ENCODE measurements at regions not wholly inside any gene's neighbourhood (a gene's known extent, or its start where the extent isn't known, plus 50 kb on each side); places are given as distances from the start of the nearest gene placed in this dataset.

DNA sequence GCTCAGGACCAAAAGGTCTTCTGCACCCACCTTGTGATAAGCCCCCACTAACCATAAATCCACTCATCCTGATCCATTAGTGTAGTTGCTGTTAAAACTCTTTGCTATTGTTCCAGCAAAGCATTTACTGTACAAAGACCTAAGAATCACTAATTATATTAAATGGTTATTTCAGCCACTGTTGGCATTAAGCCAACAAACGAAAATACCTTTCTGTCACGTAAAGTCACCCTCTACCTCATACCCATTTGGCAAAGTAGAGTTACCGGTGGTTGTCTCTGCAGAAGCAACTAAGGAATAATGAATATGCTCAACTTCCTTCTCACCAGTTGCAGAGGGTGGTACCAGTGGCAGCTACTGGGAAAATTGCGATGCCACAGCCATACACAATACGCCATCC is 224.5 kb downstream of the SP3 start:
- DNase-seq: no peak

GRCh38 chr2:173741759-173742158 is 223.4 kb downstream of the SP3 start:
- no peak for DNase-seq

DNA sequence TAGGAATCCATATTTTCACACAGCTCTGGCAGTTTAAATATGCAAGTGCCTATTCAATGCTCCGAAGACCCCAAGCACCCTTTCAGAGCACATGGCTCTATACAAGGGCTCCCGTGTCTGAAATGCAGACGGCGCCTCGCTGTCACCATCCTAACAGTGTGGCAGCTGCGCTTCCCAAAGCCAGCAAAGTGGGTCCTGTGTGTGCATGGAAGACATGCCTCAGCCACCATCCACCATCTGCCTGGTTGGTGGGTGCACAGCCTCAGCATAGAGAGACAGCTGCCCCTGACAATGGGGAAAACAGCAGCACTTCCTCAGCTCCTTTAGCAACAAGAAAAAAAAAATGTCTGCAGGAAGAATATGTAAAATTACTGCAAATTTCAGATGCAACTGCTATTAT is 218.1 kb downstream of the SP3 start:
- no peak for DNase-seq

DNA sequence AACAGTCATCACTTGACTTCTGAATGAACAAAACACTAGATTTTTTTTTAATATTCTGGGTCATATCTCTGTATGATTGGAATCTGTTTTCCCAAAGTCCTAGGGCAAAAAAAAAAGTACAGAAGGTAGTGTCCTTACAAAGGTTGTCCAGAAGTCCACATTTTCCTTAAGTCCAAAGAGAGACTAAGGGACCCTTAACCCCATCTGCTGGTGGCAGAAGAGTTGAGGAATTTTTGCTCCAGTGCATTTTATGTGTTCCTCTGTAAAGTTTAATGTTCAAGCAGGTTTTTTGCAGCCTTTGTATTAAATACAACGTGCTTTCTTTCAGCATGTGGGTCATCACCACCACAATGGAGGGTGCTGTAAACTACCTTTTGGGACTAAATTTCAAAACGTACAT is 215.9 kb downstream of the SP3 start:
- peak; percentile 26 for DNase-seq

DNA sequence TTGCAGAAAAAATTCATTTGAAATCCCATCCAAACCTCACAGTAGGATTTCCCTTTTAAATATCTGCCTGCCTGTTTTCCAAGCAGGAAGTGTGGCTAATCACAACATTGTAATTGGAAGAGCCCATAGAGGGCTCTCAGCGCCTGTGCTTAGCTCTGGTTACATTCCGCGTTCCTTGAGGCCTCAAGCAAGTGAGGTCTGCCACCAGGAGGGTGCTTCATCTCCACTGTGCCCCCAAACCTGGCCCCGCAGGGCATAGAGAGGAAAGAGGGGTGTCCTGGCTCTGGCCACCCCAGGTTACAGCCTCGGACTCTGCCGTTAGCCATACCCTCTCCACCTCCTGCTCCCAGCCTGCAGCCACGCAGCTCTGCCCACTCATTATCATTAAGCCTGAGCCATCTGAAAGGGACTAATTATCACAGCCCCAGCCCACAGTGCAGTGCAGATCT is 214.8 kb downstream of the SP3 start:
- no peak for DNase-seq

DNA sequence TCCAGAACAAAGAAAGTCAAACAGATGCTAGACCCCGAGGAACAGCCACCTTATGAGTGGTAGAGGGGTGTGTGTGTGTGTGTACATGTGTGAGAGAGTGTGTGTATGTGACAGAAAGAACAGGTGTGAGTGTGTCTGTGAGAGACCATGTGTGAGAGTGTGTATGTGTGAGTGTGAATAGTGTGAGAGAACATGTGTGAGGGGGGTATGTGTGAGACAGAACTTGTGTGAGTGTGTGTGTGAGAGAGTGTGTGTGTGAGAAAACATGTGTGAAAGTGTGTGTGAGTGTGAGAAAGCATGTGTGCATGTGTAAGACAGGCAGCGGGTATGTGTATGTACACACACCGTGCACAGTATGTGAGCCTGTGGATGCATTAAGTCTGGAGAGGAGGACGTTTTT is 214.3 kb downstream of the SP3 start:
- no peak for DNase-seq

DNA sequence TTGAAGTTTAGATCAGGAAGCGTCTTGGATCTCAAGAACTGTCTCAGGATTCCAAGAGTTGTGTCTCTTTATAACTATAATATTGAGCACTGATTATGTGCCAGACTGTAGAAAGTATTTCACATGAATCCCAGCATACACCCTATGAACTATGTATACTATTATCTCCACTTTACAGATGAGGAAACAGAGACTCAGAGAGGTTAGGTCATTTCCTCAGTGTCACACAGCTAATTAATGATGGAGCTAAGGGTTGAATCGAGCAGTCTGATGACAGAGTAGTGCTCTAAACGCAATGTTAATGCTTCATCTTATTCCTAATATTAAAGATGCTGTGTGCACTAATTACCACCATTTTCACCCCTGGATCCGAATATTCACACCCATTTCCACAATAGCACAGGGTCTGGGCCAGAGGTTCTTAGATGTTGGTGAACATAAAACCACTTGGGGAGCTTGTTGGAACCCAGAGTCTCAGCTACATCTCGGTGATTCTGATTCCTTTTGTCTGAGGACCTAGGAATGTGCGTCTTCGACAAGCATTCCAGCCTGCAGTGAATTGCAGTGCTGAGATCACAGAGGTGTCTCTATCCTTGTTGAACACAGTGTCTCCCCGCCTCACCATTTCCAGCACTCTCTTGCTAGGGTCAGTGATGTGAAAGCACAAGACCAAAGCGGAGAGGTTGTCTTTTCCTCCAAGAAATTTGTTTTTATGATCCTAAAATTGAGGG is 213.8 kb downstream of the SP3 start:
- no peak for DNase-seq

GRCh38 chr2:173752152-173752551 is 213.0 kb downstream of the SP3 start:
- no peak for DNase-seq

DNA sequence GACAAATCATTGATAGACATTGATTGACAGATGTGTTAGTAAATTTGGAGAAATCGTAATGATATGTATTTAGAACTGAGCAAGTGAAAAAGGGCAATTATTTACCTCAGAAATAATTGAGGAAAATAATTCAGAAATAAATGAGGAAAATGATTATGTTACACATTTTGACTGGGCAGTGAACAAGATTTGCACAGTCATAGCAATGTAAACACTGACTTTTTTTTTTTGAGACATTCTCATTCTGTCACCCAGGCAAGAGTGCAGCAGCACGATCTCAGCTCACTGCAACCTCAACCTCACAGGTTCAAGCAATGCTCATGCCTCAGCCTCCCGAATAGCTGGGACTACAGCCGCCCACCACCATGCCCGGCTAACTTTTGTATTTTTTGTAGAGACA is 211.7 kb downstream of the SP3 start:
- DNase-seq: no peak

GRCh38 chr2:173754165-173754564 is 211.0 kb downstream of the SP3 start:
- no peak for DNase-seq

DNA sequence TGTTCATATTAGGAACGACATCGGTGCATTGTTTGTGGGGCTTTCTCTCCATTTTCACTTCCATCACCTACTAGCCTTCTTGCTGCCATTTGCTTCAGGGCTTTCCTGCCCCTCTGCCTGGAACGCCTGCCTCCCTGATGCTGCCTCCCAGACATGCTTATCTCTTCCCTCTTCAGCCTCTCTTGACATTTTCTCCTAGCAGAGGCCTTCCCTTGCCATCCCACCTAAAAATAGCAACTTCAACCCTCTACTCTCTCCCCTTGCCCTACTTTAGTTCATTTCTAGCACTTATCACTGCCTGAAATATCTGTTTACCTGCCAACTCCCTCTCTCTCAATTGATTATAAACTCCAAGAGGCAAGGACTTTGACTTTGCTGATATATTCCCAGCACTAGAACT is 210.3 kb downstream of the SP3 start:
- no peak for DNase-seq

DNA sequence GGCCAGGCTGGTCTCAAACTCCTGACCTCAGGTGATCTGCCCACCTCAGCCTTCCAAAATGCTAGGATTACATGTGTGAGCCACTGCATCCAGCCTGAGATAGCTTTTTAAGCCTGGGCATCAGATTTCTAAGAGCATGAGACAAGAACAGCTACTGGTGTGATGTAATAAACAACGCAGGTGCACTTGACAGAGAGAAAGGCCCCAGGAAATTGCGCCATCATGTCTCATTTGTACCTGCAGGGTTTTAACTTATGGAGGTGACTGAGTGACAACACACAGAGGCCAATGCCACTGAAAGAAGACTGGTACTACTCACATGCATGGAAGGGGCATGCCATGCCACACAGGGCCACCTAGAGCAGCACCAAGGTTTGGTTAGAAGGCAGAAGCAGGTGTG is 209.4 kb downstream of the SP3 start:
- DNase-seq: no peak

DNA sequence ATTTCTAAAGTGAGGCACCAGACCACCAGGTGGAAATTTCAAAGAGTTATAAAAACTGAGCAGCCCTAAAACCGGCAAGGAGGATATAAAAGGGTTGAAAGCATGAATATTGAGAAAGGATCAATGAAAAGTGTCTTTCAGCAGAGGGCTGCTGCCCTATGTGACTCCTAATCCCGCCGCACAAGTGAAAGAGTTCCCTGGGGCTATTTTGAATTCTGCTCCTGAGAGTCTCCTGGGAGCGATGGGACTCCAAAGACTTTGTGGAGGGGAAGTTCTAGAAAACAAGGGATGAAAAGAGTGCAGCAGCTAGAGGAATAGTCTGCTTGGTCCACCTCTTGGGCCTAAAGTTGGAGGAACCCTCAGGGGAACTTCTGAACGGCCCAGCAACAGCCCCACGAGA is 205.2 kb downstream of the SP3 start:
- DNase-seq: no peak

- no peak for DNase-seq
Observed at GRCh38 chr2:173760553-173760952, 204.6 kb downstream of the SP3 start.

- DNase-seq: no peak
Observed at GRCh38 chr2:173761603-173762119, 203.5 kb downstream of the SP3 start.

DNA sequence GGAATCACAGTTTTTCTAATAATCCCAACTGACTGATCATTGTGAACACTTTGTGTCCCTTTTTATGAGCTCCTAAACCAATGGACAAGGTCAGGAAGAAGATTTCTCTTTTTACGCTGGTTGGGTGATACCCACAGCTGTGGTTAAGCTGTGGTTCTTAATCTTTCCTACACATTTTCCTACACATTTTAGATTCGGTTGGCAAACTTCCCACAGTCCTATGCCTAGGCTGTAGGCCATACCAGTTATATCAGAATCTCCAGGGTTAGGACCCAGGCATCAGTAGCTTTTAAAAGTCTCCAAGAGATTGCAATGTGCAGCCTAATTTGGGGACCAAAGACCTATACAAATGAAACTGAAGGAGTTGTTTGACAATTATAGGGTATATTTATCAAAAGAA is 203.0 kb downstream of the SP3 start:
- DNase-seq: no peak

DNA sequence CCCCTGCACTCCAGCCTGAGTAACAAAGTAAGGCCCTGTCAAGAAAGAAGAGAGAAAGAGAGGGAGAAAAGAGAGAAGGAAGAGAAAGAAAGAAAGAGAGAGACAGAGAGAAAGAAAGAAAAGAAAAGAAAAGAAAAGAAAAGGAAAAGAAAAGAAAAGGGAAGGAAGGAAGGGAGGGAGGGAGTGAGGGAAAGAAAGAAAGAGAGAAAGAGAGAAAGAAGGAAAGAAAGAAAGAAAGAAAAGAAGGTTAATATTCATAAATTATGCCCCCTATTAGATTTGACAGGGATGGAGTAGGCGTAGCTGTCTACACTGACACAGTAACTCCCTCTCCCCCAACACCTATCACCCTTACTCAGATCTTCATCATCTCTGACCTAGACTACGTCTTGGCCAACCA is 202.3 kb downstream of the SP3 start:
- no peak for DNase-seq

DNA sequence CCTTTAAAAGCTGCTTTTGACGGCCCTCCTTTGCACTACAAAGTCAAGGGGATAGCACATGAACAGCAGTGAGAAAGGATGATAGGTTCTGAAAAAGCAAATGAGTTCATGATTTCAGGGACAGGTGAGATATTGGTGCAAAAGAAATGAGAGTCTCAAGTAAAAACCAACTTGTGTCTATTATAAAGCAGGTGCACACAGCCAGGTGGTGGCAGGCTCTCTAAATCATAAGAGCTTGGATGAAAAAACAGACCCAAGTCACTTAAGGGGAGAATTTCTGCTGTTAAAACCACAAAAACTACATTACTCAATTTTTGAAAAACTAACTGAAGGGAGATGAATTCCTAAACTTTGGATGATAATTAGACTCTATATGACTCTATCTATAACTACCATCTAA is 201.5 kb downstream of the SP3 start:
- DNase-seq: no peak

DNA sequence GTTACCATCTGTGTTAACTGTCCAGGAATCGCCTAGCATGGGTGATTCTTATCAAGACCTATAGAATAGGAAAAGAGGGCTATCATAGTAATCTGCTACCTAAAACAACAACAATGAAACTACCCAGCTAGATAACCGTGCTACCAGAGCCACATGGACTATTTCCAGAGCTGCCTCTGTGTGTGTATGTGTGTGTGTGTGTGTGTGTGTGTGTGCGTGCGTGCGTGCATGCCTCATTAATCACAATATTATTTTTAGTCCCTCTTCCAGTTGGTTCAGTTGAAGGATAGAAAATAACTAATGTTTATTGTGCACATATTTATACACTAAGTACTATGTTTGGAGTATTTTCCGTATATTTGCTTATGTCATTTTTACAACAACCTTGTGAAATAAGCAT is 201.1 kb downstream of the SP3 start:
- DNase-seq: no peak

- DNase-seq: no peak
Observed at GRCh38 chr2:173766537-173767289, 198.5 kb downstream of the SP3 start.

DNA sequence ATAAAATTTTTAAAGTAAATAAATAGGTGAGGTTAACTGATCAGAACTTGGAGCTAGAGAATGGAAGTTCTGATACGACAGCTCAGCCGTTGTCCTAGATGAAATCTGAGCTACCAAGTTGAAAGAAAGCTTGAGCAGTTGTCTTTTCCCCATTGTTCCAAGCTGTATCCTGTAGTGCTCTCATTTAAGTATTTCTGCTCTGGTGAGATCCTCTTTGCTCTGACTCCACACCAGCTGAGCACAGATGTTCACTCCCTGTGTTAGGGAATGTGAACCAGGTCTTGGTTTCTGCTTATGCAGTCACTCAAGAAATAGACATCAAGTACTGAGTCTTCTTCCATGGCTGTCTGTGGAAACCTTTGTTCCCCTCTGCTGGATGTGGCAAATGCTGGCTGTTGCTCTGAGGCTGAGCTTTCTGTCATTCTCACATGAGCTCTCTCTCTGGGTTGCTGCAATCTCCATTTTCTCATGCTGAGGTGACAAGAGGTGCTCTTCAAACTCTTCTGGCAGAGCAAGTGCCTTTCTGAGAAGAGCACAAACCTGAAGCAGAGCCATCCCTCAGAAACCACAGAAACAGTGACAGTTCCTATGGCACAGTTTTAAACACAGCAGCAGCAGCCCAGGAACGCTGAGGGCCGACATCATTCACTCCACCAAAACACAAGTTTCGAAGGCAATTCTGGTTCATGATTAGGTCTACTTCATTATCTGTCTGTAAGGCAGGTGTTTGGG is 194.1 kb downstream of the SP3 start:
- DNase-seq: no peak

GRCh38 chr2:173772205-173772604 is 193.0 kb downstream of the SP3 start:
- DNase-seq: no peak

DNA sequence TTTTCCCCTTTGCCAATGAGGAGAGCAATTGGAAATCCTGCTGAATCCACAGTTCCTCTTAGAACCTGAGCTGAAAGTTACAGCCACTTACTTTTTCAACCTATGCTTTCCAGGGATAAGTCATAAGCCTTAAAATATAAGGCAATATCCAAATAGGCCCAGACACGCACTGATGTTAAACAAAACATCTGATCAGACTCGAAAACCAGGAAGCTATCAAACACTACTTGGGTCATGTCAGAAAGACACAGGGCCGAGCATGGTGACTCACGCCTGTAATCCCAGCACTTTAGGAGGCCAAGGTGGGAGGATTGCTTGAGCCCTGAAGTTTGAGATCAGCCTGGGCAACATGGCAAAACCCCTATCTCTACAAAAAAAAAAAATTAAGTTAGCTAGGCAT is 192.1 kb downstream of the SP3 start:
- no peak for DNase-seq

DNA sequence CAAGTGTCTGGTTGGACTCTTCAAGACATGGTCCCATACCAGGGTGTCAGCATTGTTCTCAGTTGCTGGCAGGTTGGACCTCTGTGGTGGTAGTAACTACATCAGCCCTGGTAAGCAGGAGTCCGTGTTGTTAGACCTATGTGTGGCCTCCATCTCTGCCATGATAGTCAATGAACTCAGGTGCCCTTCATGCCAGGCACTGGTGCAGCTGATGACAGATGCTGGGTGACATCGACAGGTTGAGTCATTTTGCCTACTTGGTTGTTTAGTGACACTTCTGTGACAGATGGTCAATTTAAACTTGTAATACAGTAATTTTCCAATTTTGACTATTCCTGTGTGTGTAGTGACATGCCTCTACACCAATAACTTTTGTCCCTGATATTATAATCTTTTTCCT is 189.7 kb downstream of the SP3 start:
- DNase-seq: no peak
